ENCODE measurements at regions not wholly inside any gene's neighbourhood (a gene's known extent, or its start where the extent isn't known, plus 50 kb on each side); places are given as distances from the start of the nearest gene placed in this dataset.

DNA sequence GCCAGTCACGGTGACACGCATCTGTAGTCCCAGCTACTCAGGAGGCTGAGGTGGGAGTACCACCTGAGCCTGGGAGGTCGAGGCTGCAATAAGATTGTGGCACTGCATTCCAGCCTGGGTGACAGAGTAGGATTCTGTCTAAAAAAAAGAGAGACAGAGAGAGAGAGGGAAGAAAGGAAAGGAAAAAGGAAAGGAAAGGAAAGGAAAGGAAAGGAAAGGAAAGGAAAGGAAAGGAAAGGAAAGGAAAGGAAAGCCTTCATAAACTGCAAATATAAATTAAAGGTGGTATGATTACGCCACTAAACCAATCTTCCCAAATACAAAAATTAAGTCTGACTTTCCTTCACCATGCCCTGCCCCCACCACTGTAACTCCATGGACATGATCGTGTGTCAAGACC, 259.3 kb upstream of the GATB start:
- intact Hi-C loops (cut with micrococcal nuclease): no loop called here
- no TSS peak for BruUV-seq (replicated peaks)
- TF ChIP-seq, protein P1, sequence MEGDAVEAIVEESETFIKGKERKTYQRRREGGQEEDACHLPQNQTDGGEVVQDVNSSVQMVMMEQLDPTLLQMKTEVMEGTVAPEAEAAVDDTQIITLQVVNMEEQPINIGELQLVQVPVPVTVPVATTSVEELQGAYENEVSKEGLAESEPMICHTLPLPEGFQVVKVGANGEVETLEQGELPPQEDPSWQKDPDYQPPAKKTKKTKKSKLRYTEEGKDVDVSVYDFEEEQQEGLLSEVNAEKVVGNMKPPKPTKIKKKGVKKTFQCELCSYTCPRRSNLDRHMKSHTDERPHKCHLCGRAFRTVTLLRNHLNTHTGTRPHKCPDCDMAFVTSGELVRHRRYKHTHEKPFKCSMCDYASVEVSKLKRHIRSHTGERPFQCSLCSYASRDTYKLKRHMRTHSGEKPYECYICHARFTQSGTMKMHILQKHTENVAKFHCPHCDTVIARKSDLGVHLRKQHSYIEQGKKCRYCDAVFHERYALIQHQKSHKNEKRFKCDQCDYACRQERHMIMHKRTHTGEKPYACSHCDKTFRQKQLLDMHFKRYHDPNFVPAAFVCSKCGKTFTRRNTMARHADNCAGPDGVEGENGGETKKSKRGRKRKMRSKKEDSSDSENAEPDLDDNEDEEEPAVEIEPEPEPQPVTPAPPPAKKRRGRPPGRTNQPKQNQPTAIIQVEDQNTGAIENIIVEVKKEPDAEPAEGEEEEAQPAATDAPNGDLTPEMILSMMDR (IDR thresholded peaks at IDR 0.05; ENCODE audit: unreplicated experiment): no peak
- POLR2A ChIA-PET: no interaction called here
- Mint-ChIP-seq H3K27me3 (ENCODE audit: insufficient read depth, unreplicated experiment) (no peaks in the 10 kb centered on the region), H3K4me3 (ENCODE audit: unreplicated experiment) (no peak overlapping the region), H3K36me3 (ENCODE audit: insufficient read depth, unreplicated experiment) (no peaks in the 10 kb centered on the region), H3K4me1 (ENCODE audit: insufficient read depth, unreplicated experiment) (no peaks in the 10 kb centered on the region), H3K9me3 (ENCODE audit: unreplicated experiment) (no peaks in the 10 kb centered on the region), H3K27ac (ENCODE audit: low read depth, unreplicated experiment) (no peak overlapping the region)
- CTCF ChIA-PET: interaction anchor here (0.6 kb wide), 1 partner anchor 1221 kb away, joined by 3 read pairs; no protein-coding TSS in a partner anchor
- no peak for DNase-seq (ENCODE audit: unreplicated experiment)

DNA sequence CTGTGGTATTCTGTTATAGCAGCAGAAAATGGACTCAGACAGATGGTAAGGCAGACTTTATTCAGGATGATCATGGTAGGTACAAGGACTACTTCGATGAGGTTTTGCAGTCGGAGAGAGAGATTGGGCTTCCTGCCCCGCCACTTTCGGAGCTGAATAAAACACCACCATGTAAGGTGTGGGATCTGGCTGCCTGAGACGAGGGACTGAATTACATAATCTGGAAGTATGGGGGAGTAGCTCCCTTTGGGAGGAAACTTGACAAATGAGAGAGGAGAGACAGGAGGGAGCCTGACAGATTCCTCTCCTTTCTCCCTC, 255.5 kb upstream of the GATB start:
- H3K27me3 Mint-ChIP-seq (ENCODE audit: insufficient read depth, unreplicated experiment): peaks cover 11% of the 10 kb centered on the region
- H3K36me3 Mint-ChIP-seq (ENCODE audit: insufficient read depth, unreplicated experiment): no peaks in the 10 kb centered on the region
- CTCF ChIA-PET: no interaction called here
- POLR2A ChIA-PET: no interaction called here
- no peak overlapping the region for H3K27ac Mint-ChIP-seq (ENCODE audit: low read depth, unreplicated experiment)
- no peaks in the 10 kb centered on the region for H3K9me3 Mint-ChIP-seq (ENCODE audit: unreplicated experiment)
- no peak for DNase-seq (ENCODE audit: unreplicated experiment)
- TF ChIP-seq, protein P1 (IDR thresholded peaks at IDR 0.05; ENCODE audit: unreplicated experiment): no peak
- intact Hi-C loops (cut with micrococcal nuclease): loop anchor here (10.0 kb wide), 1 partner anchor 69 kb away; no protein-coding TSS in a partner anchor
- no peak overlapping the region for H3K4me3 Mint-ChIP-seq (ENCODE audit: unreplicated experiment)
- no peaks in the 10 kb centered on the region for H3K4me1 Mint-ChIP-seq (ENCODE audit: insufficient read depth, unreplicated experiment)
- no TSS peak for BruUV-seq (replicated peaks)

DNA sequence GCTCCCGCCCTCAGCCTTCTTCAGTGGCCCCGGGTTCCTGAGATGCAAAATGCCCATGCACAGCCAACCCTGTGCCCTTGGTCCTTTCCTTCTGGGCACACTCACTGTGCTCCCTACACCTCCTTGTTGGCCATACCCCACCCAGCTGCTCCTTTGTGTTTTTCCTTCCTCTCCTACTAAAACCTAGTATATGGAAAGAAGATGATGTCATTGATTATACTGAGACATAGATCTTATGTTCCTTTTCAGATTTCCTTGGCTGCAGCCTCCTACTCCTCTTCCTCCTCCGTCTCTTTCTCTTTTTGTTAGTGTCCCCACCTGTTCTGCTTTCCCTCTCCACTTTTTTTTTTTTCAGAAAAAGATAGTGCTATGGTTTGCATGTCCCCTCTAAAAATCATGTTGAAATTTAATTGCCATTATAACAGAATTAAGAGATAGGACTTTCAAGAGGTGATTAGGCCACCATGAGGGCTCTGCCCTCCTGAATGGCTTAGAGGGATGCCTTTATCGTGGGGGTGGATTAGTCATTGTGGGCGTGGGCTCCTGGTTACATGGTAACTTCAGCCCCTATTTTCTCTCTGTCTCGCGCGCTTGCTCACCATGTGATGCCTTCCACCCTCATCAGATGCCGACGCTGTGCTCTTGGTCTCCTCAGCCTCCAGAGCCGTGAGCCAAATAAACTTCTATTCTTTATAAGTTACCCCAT, 254.9 kb upstream of the GATB start:
- no peak overlapping the region for H3K27ac Mint-ChIP-seq (ENCODE audit: low read depth, unreplicated experiment)
- H3K4me3 Mint-ChIP-seq (ENCODE audit: unreplicated experiment): no peak overlapping the region
- no peaks in the 10 kb centered on the region for H3K36me3 Mint-ChIP-seq (ENCODE audit: insufficient read depth, unreplicated experiment)
- TF ChIP-seq, protein P1 (IDR thresholded peaks at IDR 0.05; ENCODE audit: unreplicated experiment): no peak
- CTCF ChIA-PET: no interaction called here
- H3K9me3 Mint-ChIP-seq (ENCODE audit: unreplicated experiment): no peaks in the 10 kb centered on the region
- no TSS peak for BruUV-seq (replicated peaks)
- no peaks in the 10 kb centered on the region for H3K4me1 Mint-ChIP-seq (ENCODE audit: insufficient read depth, unreplicated experiment)
- POLR2A ChIA-PET: no interaction called here
- intact Hi-C loops (cut with micrococcal nuclease): loop anchor here (10.0 kb wide), 1 partner anchor 69 kb away; no protein-coding TSS in a partner anchor
- DNase-seq (ENCODE audit: unreplicated experiment): no peak
- H3K27me3 Mint-ChIP-seq (ENCODE audit: insufficient read depth, unreplicated experiment): peaks cover 16% of the 10 kb centered on the region

DNA sequence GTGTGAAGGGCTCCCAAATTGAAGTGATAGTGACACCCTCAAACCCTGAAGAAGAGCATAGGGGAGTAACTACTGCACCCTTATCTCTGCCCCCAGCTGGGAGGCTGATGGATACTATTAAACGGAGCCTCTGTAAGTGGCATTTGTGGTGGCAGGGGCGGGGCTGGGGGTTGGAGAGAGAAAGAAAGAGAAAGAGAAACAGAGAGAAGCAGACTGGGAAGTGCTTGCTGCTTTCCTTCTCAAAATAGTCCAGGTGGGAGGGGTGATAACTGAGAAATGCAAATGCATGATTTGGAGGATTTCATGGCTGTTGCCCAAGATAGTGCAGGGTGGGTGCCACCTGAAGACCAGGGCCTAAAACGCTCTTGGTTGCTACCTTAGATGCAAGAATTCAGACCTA, 253.5 kb upstream of the GATB start:
- no peak for DNase-seq (ENCODE audit: unreplicated experiment)
- intact Hi-C loops (cut with micrococcal nuclease): loop anchor here (10.0 kb wide), 1 partner anchor 71 kb away; no protein-coding TSS in a partner anchor
- Mint-ChIP-seq H3K9me3 (ENCODE audit: unreplicated experiment) (no peaks in the 10 kb centered on the region), H3K4me3 (ENCODE audit: unreplicated experiment) (no peak overlapping the region), H3K27ac (ENCODE audit: low read depth, unreplicated experiment) (no peak overlapping the region), H3K4me1 (ENCODE audit: insufficient read depth, unreplicated experiment) (no peaks in the 10 kb centered on the region), H3K27me3 (ENCODE audit: insufficient read depth, unreplicated experiment) (peaks cover 24% of the 10 kb centered on the region), H3K36me3 (ENCODE audit: insufficient read depth, unreplicated experiment) (no peaks in the 10 kb centered on the region)
- POLR2A ChIA-PET: no interaction called here
- no TSS peak for BruUV-seq (replicated peaks)
- CTCF ChIA-PET: no interaction called here
- TF ChIP-seq, protein P1 (IDR thresholded peaks at IDR 0.05; ENCODE audit: unreplicated experiment): no peak

Measured in MCF 10A (cell line).